ENCODE measurements at regions not wholly inside any gene's neighbourhood (a gene's known extent, or its start where the extent isn't known, plus 50 kb on each side); places are given as distances from the start of the nearest gene placed in this dataset.

DNA sequence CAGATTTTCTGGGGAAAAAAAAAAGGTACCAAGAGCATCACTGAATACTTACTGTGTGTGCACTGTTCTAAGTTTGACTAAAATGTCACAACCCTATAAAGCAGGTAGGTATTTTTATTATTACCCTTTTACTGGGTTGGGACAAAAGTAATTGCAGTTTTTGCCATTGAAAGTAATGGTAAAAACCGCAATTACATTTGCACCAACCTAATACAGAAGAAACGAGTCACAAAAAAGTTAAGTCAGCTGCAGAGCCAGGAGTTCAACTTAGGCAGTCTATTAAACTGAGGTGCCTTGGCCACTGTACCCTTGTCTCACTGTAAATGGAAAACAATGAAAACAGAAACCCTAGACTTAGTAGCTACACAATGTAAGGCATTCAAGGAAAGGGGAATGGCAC lies 281.9 kb downstream of the SUCLA2 start:
- WGBS (ENCODE audit: extremely low coverage, insufficient read length, low lambda C conversion rate) = no CpG with 5 or more reads among the region's 2 CpGs
- H3K36me3 Mint-ChIP-seq (ENCODE audit: insufficient read depth in 1 of 3, low read depth in 3 of 3) = no peaks in the 10 kb centered on the region
- H3K56ac ChIP-seq (ENCODE audit: insufficient read length, low read depth, low read length) = no peak overlapping the region

More for the DNA sequence above, 281.9 kb downstream of the SUCLA2 start:
- Histone ChIP-seq H3K79me2 (ENCODE audit: insufficient read depth, low read length) (no peaks in the 10 kb centered on the region), H2BK120ac (ENCODE audit: low read depth, low read length, poor library complexity, severe bottlenecking) (no peak overlapping the region), H3K79me1 (ENCODE audit: insufficient read depth, low read depth, low read length, poor library complexity, severe bottlenecking) (no peaks in the 10 kb centered on the region), H4K91ac (ENCODE audit: insufficient read length, low read depth, low read length) (no peak overlapping the region), H3K14ac (ENCODE audit: insufficient read depth, low read length) (no peak overlapping the region), H2AFZ (ENCODE audit: low read length) (no peak overlapping the region), H3K4me2 (ENCODE audit: insufficient read depth, insufficient read length, low read length) (no peak overlapping the region), H4K8ac (replicated peaks; ENCODE audit: insufficient read length, low read depth, low read length) (no peak overlapping the region), H3K4me1 (ENCODE audit: insufficient read depth, low read length) (no peaks in the 10 kb centered on the region), H2AK5ac (ENCODE audit: insufficient read length, low read length) (no peak overlapping the region), H2BK12ac (ENCODE audit: insufficient read length, low read depth, low read length) (no peak overlapping the region), H3K18ac (ENCODE audit: insufficient read length, low read depth, low read length) (no peak overlapping the region), H3K4ac (ENCODE audit: low read depth, low read length) (no peak overlapping the region), H3K23me2 (ENCODE audit: insufficient read length, low read depth, low read length, poor library complexity, severe bottlenecking) (no peaks in the 10 kb centered on the region), H3K9ac (ENCODE audit: extremely low read depth, insufficient read length, low read length) (no peak overlapping the region), H3K27me3 (ENCODE audit: insufficient read depth, low read length) (no peaks in the 10 kb centered on the region), H2BK20ac (ENCODE audit: low read depth, low read length, poor library complexity, severe bottlenecking) (no peak overlapping the region), H2BK5ac (ENCODE audit: insufficient read length, low read length) (no peak overlapping the region), H2BK15ac (ENCODE audit: low read depth, low read length) (no peak overlapping the region), H4K5ac (ENCODE audit: insufficient read length, low read depth, low read length) (no peak overlapping the region), H4K20me1 (ENCODE audit: control insufficient read depth, insufficient read depth, insufficient read length) (no peaks in the 10 kb centered on the region), H3T11ph (ENCODE audit: low read length) (no peak overlapping the region), H3K27ac (ENCODE audit: insufficient read length, low read depth, low read length) (no peak overlapping the region), H3K23ac (ENCODE audit: insufficient read length, low read depth, low read length) (no peak overlapping the region), H3K9me3 (ENCODE audit: control insufficient read depth, low read depth, low read length) (no peaks in the 10 kb centered on the region)
- Mint-ChIP-seq H3K27me3 (ENCODE audit: low read depth) (no peaks in the 10 kb centered on the region), H3K27ac (no peak overlapping the region), H3K4me3 (no peak overlapping the region), H3K4me1 (no peaks in the 10 kb centered on the region), H3K9me3 (no peaks in the 10 kb centered on the region)
- no peak for TF ChIP-seq CTCF (conservative IDR thresholded peaks at IDR 0.05)
- DNase-seq = no peak

Measured in H9 (cell line).